GM12878 (cell line): ENCODE measurements at regions not wholly inside any gene's neighbourhood (a gene's known extent, or its start where the extent isn't known, plus 50 kb on each side); places are given as distances from the start of the nearest gene placed in this dataset.

Source experiments
- CUX1 ChIP-seq: IDR thresholded peaks from 2 replicates; pipeline ENCODE4 v1.6.1; 2012; ENCODE audit warnings: improper control_type of control experiment, low read depth, low read length; ENCODE audit not compliant: insufficient replicate concordance
- TCF3 ChIP-seq: IDR thresholded peaks from 2 replicates; pipeline ENCODE4 v1.6.1; 2012; ENCODE audit warnings: low read depth, mild to moderate bottlenecking, low read length, borderline replicate concordance; ENCODE audit not compliant: insufficient read depth
- ZBTB11 ChIP-seq: fragments of 450-650 bp; formaldehyde crosslinking; IDR thresholded peaks from 2 replicates; pipeline ENCODE4 v1.5.0; 2022; ENCODE audit warnings: mild to moderate bottlenecking, missing genetic modification characterization
- ZNF384 ChIP-seq: IDR thresholded peaks from 2 replicates; pipeline ENCODE4 v1.6.1; 2012; ENCODE audit warnings: low read depth, mild to moderate bottlenecking, low read length, improper control_type of control experiment, borderline replicate concordance

- no peak for TF ChIP-seq CUX1
- no peak for TF ChIP-seq ZBTB11 (CRISPR knock-in tag)
- no peak for TF ChIP-seq ZNF384
- TF ChIP-seq TCF3, result no peak
These were observed 811.4 kb downstream of the BRD1 start (continued) for GRCh38 chr22:49015993-49016908.
